ENCODE measurements at regions not wholly inside any gene's neighbourhood (a gene's known extent, or its start where the extent isn't known, plus 50 kb on each side); places are given as distances from the start of the nearest gene placed in this dataset.

- peaks cover 6% of the 10 kb centered on the region for H3K4me1 Mint-ChIP-seq
- H3K36me3 ChIP-seq = no peaks in the 10 kb centered on the region
- TF ChIP-seq CTCF (IDR thresholded peaks at IDR 0.05) (no peak), EZH2 (IDR thresholded peaks at IDR 0.05) (no peak), EZH2phosphoT487 (IDR thresholded peaks at IDR 0.05) (no peak)
Measured at GRCh38 chr2:13121096-13121495, 404.4 kb downstream of the TRIB2 start.

GRCh38 chr2:13128139-13128538, 411.4 kb downstream of the TRIB2 start:
- no peaks in the 10 kb centered on the region for H3K79me2 ChIP-seq (ENCODE audit: low read depth)
- H3K9me3 Mint-ChIP-seq = peaks cover 8% of the 10 kb centered on the region
- H3K4me1 Mint-ChIP-seq = peaks cover 9% of the 10 kb centered on the region

More at GRCh38 chr2:13121096-13121495, 404.4 kb downstream of the TRIB2 start:
- no peak overlapping the region for H3K27ac ChIP-seq
- H3K9me3 ChIP-seq (ENCODE audit: low read depth) = peaks cover 8% of the 10 kb centered on the region
- H2AFZ ChIP-seq (replicated peaks) = no peak overlapping the region
- no peaks in the 10 kb centered on the region for H3K27me3 ChIP-seq
- no peak overlapping the region for H3K9ac ChIP-seq
- H3K4me2 ChIP-seq = no peak overlapping the region
- H3K27me3 Mint-ChIP-seq (ENCODE audit: insufficient read depth, low read depth) = no peaks in the 10 kb centered on the region
- no peaks in the 10 kb centered on the region for H4K20me1 ChIP-seq (ENCODE audit: low read depth)
- DNase-seq (ENCODE audit: low spot score) = no peak
- H3K4me3 Mint-ChIP-seq = no peak overlapping the region
- H3F3A ChIP-seq (ENCODE audit: low read depth) = no peaks in the 10 kb centered on the region
- no peaks in the 10 kb centered on the region for H3K4me1 ChIP-seq
- no peaks in the 10 kb centered on the region for H3K36me3 Mint-ChIP-seq
- H3K79me2 ChIP-seq (ENCODE audit: low read depth) = no peaks in the 10 kb centered on the region
- no peak overlapping the region for H3K4me3 ChIP-seq
- H3K27ac Mint-ChIP-seq = no peak overlapping the region
- H3K9me3 Mint-ChIP-seq = peaks cover 3% of the 10 kb centered on the region

GRCh38 chr2:13135369-13135768, 418.6 kb downstream of the TRIB2 start:
- H3K27me3 ChIP-seq = no peaks in the 10 kb centered on the region
- no peak overlapping the region for H3K4me2 ChIP-seq
- no peak for DNase-seq (ENCODE audit: low spot score)
- H3K4me1 ChIP-seq = no peaks in the 10 kb centered on the region
- no peak overlapping the region for H3K4me3 ChIP-seq
- Mint-ChIP-seq H3K4me3 (no peak overlapping the region), H3K27me3 (ENCODE audit: insufficient read depth, low read depth) (peaks cover 3% of the 10 kb centered on the region), H3K9me3 (no peaks in the 10 kb centered on the region), H3K4me1 (peaks cover 7% of the 10 kb centered on the region), H3K27ac (no peak overlapping the region), H3K36me3 (no peaks in the 10 kb centered on the region)
- H3K36me3 ChIP-seq = no peaks in the 10 kb centered on the region
- no peaks in the 10 kb centered on the region for H3F3A ChIP-seq (ENCODE audit: low read depth)
- H3K9ac ChIP-seq = no peak overlapping the region
- no peaks in the 10 kb centered on the region for H3K79me2 ChIP-seq (ENCODE audit: low read depth)
- peaks cover 4% of the 10 kb centered on the region for H3K9me3 ChIP-seq (ENCODE audit: low read depth)
- no peak overlapping the region for H3K27ac ChIP-seq
- H4K20me1 ChIP-seq (ENCODE audit: low read depth) = no peaks in the 10 kb centered on the region
- TF ChIP-seq CTCF (IDR thresholded peaks at IDR 0.05) (no peak), EZH2 (IDR thresholded peaks at IDR 0.05) (no peak), EZH2phosphoT487 (IDR thresholded peaks at IDR 0.05) (no peak)
- H2AFZ ChIP-seq (replicated peaks) = no peak overlapping the region

More at GRCh38 chr2:13128139-13128538, 411.4 kb downstream of the TRIB2 start:
- Histone ChIP-seq H3F3A (ENCODE audit: low read depth) (no peaks in the 10 kb centered on the region), H3K9me3 (ENCODE audit: low read depth) (peaks cover 3% of the 10 kb centered on the region), H3K9ac (no peak overlapping the region), H3K4me3 (no peak overlapping the region), H2AFZ (replicated peaks) (no peak overlapping the region), H3K4me2 (no peak overlapping the region), H3K36me3 (peaks cover 5% of the 10 kb centered on the region), H3K4me1 (no peaks in the 10 kb centered on the region), H3K27me3 (no peaks in the 10 kb centered on the region), H4K20me1 (ENCODE audit: low read depth) (no peaks in the 10 kb centered on the region), H3K27ac (no peak overlapping the region)
- Mint-ChIP-seq H3K27me3 (ENCODE audit: insufficient read depth, low read depth) (peaks cover 3% of the 10 kb centered on the region), H3K4me3 (no peak overlapping the region), H3K27ac (no peak overlapping the region), H3K36me3 (no peaks in the 10 kb centered on the region)
- TF ChIP-seq CTCF (IDR thresholded peaks at IDR 0.05) (no peak), EZH2phosphoT487 (IDR thresholded peaks at IDR 0.05) (no peak), EZH2 (IDR thresholded peaks at IDR 0.05) (no peak)
- DNase-seq (ENCODE audit: low spot score) = no peak
